Stimulated activated CD8-positive, alpha-beta memory T cell treated with anti-CD3 and anti-CD28 coated beads, Interleukin-15, amount 100 ng/mL, for 1 hour (primary cell): ENCODE measurements at regions not wholly inside any gene's neighbourhood (a gene's known extent, or its start where the extent isn't known, plus 50 kb on each side); places are given as distances from the start of the nearest gene placed in this dataset.

ENCODE experiments used
- DNase-seq: peaks from one replicate; pipeline ENCODE4 v3.0.0-alpha.2; 2020; ENCODE audit warnings: low read depth

DNA sequence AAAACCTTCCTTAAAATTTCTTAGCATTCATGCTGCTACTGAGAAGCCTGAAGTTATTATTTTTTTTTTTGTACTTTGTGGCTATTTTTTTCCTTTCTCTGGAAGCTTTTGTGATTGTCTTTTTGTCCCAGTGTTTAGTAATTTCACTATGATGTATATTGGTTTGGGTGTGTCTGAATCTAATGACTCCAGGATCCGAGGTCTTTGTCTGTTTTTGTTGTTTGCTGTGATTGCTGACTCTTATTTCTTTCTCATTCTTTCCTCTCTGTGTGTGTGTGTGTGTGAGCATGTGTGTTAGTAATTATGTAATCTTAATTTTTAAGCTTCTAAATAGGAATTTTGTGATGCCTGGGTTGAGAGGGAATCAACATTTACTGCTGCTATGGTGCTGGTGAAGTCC lies 152.0 kb downstream of the RAP2B start:
- no peak for DNase-seq

DNA sequence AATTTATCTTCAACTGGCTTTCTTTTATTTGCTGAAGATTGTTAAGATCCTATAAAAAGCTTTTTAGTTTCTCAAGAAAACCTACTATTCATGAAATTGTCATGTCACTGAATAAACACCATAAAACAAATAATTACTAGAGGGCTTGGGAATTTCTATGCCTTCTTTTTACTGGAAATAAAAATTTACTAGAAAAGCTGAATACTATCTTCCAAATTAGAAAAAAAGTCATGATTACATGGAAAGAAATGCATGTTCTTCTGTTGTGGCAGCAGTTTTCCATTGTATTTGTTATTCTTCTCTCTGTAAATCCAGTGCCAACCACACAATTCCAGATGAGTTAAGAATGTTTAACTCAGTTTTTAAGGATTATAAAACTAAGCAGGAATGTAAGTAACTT lies 153.8 kb downstream of the RAP2B start:
- no peak for DNase-seq

DNA sequence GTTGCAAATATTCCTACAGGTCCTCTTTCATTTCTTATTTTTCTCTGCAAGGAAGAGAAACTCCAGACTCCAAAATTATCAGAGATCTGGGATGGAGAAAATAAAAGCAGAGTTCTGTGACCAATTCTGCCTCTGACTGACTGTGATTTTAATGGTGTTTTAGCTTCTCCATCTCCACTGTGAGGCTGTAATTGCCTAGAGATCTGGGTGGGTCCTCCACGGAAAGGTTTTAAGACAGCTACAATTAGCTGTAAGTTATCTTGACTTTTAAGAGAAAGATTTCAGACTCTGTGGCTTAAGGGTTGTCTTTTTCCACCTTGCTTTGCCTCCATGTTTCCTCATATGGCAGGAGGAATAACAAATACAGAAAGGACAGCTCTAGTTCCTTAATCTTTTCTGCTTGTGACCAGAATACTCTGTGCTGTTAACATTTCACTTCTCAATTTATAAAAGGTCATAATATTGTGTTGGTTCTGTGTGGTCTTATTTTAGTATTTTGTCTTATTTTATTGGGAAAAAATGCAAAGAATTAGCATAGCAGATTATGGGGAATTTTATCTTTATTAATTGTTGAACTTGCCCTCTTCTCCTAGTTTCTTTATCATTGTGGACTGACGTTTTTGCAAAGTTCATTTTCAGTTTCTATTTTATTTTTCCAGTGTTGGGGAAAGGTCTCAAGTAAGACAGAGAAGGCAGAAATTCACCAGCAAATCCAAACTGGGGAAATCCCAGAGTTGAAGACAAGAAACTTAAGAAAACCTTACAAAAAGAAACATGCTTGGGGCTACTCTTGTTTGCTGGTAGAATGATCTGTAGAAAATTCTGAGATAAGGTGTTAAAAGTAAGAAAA lies 157.9 kb downstream of the RAP2B start:
- DNase-seq = no peak

DNA sequence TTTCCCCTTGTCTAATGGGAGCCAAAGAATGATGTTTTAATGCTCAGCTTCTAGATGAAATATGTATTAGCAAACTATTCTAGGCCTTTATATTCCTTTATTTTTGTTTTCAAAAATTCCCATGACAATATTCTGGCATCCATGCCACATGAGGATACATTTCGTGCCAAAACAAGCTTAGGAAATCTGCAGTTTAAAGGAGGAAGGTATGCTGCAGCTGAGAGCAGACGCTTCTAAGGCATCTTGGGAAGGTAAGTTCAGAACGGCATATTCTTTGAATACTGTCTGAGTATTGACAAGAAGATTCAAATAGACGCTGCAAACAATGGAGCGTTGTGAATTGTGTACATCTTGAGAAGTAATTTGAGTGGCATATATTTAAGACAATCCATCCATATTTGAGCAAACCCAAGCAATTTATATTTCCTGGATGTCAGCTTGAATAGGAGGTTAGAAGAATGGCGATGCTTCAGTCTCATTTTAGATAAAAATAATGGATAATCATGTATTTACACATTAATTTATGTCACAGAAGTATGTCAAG lies 158.6 kb downstream of the RAP2B start:
- no peak for DNase-seq

DNA sequence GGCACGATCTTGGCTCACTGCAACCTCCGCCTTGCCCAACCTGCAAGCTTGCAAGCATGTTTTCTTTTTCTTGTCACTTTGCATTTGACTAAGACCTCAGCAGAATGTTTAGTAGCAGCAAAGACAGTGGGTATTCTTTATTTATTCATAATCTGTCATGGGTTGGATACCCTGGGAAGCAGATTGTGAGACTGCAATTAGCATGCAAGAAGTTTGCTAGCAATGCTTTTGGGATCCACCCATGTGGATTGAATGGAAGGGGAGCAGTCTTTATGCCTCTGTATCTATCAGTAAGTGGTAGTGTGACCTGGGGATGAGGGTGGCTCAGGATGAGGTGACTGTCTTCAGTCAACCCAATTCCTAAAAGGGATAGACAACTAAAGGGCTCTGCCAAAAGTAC lies 166.7 kb downstream of the RAP2B start:
- no peak for DNase-seq

DNA sequence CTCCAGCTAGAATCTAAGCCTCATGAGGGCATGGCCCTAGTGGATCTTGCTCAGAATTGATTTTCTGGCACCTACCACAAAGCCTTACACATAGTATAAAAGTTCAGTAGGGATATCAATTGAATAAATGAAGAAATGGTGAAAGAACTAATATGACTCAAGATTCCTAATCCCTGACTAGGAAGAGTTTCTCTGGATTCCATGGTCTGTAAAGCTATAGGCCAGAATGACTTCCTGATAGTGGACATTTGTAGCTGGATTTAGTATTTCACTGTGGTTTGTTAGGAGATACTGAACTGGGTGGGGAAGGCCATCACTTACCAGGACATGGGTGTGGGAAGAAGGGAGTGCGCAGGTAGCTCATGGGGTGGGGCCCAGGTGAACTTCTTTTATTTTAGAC lies 168.9 kb downstream of the RAP2B start:
- no peak for DNase-seq

DNA sequence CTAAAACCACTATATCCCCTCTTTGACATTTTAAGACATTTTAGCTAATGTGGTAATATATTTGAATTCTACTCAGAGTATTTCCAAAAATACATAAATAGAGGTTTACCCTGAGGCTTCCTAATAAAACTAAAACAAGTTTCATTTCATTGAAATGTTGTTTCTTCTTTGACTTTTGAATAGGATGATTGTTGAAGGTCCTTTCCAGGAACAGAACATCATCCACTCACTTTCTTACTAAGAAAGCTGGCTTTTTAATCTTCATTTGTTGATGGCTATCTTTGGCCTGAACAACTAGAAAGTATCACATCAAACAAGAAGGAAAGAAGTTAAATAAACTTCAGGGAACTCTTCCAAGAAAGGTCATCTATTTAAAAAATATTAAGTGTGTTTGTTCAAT lies 169.7 kb downstream of the RAP2B start:
- no peak for DNase-seq

DNA sequence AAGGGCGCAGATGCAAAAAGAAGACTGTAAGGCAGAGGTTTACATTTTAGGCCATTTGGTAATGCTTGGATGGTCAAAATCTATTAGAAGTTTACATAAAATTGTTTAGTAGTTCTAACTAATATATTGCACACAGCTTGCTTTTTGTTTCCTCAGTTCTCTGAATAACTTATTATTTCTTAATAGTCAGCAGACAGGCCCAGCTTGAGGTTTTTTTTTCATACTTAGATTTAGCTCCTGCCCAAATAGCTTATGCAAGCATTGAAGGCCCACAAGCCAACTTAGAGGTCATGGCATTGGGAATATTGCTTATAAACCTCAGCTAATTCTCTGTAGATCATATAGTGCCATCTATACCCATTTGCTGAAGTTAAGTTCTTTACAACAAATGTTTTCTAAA lies 172.5 kb downstream of the RAP2B start:
- DNase-seq = no peak

DNA sequence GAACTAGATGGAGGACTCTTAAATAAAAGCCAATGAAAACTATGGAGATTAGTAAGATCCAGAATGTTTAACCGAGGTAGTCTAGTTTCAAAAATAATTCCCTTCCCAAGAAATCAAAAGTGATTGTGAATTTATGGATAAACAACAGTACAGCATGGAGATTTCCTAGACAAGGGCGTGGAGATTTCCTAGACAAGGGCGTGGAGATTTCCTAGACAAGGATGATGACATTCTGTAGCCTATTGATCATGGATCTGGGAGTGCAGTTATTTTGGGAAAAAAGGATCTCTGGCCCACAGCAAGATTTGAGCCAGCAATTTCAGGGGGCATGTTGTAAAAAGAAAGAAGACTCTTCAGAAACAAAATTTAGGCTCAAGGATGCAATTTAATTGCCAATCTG lies 175.3 kb downstream of the RAP2B start:
- DNase-seq = no peak

DNA sequence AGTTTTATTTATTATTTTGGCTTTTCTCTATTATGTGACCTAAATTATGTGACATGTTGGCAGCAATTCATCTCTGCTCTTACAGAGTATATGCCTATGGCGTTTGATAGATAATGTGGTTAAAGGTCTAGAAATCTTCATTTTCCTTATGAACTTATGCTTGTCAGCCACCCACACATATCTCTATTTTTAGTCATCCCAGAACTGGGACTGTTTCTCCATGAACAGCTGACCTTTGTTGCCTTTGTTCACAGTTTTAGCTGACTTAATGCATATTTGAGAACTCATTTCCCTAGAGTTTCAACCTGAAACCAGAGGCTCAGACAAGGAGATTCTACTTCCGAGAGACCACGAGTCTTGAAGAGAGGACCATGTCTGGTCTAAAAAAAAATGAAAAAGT lies 176.5 kb downstream of the RAP2B start:
- no peak for DNase-seq

DNA sequence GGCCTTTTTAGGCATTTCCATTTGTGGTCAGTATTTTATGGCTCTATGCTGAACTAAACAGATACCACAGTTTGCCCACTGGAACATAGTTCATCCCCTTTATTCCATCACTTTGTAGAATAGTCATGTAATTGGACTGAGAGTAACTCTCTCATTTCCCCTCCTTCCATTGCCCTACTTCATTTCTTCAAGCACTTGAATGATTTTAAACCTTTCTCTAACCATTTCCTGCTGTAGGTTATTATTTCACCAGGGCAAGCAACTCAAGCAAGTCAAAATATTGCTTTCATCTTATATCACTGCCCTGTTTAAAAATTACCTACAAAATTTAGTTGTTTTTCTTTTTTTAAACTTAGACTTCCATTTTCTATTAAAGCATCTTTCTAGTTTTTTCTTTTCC lies 177.0 kb downstream of the RAP2B start:
- no peak for DNase-seq

DNA sequence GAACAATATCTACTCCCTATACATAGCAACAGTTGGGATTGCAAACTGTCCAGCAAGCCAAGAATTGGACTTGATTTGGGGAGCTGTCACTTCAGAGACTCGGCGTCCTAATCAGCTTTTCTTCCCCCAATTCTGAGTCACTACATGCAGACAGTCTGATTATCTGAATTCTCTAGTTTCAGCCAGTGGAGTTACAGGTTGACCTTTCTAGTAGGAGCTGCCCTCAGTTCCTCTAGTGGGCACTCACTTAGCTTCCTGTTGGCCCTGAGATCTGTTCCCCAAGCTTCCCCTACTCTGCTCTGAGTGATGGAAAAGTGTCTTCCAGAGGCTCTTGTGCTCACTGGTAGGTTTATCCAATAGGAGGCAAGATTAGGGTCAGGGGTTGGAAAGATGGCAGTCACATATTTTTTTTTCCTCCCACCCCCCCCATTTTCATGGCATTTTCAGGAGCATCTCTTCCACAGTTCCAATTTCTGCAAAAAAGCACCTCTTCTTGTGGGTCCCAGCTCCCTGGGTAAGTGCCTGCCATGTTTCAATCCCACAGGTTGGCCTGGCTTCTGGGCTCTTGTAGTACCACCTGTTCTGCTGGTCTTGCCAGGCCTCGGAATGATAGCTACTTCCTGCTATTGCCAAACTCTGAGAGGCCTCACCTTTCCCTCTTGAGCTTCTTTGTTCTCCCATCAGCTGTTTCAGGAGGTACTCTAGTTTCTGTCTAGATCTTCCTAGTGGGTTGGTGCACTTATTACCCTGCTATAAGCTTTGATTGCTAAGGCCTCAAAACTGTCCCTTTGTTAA lies 182.2 kb downstream of the RAP2B start:
- DNase-seq = no peak

DNA sequence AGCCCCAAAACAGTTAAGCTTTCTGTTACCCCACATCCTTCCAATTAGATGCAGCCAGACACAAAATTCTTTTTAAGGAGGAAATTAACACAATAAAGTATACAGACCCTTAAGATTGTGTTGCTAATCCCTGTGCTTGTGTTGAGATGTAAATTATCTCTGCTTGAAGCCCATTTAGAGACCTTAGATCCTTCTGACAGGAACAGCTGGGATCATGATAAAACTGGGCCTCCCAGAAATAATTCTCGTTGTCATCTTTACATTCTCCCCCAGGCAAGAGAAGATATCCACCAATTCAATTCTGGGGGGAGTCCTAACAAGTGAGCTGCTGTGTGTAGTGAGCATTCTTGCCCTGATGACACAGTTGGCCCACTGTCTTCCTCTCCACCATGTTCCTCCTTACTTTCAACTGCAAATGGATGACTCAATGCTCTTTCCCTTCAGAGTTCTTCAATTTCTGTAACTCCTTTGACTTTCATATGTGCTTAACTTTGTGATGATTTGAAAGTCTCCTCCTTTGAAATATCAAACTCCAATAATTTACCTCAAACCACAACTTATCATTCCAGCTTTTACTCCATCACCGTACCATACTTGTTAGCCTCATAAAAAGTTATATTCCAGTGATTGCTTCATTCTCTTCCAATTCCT lies 186.6 kb downstream of the RAP2B start:
- no peak for DNase-seq

DNA sequence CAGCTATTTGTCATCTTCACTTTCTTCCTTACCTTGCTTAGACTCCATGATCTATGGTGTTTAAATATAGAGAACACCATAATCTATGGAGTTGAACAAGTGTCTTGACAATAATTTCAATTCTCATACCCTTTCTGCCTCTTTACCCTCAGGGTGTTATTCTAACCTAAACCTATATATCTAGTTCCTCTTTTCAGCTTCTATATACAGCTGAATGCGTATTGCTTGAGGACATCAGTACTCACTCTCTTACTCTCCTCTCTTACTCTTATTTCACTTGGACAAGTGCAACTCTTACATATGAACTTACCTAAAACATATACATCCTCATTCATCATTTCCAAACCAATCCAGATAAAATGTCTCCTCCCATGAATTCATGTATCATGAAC lies 187.1 kb downstream of the RAP2B start:
- no peak for DNase-seq

DNA sequence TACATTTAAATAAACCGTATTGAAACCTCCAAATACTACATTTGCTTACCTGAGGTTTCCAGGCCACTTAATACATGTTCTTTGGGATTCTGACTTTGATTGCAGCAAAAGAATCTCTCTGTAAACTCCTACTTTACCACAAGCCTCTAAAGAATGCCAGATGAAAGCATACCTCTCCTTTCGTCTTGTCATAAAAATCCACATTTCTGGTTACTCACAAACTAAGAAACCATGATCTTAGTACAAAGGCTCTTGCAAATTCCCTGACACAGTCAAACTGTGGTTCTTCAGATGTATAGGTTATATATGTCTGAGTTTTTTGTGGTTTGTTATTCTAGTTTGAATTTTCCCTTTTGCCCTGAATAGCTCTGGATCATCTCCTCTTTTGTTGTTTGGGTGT lies 188.4 kb downstream of the RAP2B start:
- no peak for DNase-seq

DNA sequence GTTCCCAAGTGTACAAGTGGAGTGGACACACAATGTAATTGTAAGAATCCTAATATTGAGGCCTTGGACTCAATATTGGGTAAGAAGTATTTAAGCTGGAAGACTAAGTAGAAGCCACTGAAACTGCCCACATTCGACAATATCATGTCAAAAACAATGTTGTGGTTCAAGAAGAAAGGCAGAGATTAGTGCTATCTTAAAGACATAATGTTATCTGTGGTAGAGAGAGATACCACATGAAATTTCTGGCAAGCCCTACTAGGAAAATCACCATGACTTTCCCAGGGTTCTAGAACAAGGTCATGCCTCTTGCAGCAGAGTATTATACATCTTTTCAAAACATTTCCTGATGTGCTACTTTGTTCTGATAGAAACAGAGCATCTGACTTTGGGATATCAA lies 192.6 kb downstream of the RAP2B start:
- no peak for DNase-seq

DNA sequence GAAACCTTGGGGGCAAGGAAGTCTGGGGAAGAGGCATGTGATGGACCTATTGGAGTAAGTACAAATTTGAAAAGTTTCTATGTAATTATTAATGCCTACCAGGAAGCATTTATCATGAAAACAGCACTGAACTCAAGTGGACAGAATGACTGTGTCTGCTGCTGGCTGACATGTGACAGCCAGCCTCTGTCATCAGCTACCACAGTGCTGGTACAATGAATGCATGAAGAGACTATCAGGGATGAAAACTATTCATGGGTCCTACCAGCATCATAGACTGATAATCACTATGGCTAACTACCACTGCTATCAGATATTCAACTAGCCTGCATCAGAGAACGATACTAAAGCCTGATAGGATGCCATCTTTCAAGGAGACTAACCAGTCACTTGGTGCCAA lies 193.5 kb downstream of the RAP2B start:
- DNase-seq = no peak

DNA sequence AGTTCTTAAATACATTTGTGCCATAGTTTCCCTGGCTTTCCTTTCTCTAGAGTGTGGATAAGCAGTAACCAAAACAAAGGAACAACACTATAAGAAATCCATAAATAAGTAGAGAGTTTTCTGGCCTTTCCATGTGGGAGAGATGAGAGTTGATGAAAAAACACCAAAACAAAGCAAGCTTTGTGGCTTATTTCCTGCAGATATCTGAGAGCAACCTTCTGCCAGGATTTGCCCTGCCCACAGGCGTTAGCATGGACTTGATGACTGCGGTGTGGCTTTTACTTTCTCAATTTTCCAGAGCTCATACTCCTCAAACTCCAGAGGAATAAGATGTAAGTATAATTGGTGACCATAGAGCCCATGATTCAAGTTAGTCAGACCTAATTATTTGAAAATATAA lies 194.9 kb downstream of the RAP2B start:
- DNase-seq = no peak

DNA sequence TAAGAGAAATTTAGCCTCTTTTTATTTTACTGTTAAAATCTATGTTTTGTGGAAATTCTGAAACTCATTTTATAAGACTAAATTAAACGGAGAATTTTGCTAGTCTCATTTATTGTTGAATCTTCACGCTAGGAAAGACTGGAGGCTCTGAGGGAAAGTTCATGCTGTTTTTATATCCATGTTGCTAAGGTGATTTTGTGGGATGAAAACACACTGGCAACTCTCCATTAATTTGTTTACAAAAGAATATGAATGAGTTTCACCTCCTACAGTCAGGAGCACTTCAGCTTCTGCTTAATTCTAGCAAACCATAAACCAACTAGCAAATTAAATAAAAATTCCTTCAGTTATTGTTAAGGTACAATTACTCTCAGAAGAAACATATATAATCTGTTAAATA lies 195.4 kb downstream of the RAP2B start:
- no peak for DNase-seq

DNA sequence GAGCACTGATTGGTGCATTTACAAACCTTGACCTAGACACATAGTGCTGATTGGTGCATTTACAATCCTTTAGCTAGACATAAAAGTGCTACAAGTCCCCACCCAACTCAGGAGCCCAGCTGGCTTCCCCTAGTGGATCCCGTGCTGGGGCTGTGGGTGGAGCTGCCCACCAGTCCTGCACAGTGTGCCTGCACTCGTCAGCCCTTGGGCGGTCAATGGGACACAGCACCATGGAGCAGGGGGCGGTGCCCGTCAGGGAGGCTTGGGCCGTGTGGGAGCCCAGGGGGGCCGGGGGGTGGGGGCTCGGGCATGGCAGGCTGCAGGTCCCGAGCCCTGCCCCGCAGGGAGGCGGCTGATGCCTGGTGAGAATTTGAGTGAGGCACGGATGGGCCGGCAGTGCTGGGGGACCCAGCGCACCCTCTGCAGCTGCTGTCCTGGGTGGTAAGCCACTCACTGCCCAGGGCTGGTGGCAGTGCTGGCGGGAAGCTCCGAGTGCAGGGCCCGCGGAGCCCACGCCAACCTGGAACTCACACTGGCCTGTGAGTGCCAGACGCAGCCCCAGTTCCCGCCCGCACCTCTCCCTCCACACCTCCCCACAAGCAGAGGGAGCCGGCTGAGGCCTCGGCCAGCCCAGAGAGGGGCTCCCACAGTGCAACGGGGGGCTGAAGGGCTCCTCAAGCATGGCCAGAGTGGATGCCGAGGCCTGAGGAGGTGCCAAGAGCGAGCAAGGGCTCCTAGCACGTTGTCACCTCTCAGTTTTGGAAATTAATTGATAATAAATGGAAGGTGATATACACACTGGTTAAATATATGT lies 207.7 kb downstream of the RAP2B start:
- DNase-seq = no peak

DNA sequence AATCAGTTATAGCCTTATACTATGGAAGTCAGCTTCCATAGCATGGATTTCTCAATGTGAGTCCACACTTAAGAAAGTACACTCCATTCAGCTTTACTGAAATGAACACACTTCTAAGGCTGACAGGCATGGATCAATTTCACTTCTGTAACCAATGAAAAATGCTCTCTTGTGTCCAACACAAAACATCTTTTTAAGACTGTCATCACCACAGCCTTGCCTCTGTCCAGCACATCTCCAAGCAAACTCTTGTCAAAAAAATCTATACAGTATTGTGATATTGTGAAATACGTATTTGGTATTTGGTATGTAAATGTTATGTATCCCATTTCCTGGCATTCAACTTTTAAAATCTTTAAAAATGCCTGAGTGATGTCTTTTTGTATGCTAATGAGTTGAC lies 208.7 kb downstream of the RAP2B start:
- DNase-seq = no peak

DNA sequence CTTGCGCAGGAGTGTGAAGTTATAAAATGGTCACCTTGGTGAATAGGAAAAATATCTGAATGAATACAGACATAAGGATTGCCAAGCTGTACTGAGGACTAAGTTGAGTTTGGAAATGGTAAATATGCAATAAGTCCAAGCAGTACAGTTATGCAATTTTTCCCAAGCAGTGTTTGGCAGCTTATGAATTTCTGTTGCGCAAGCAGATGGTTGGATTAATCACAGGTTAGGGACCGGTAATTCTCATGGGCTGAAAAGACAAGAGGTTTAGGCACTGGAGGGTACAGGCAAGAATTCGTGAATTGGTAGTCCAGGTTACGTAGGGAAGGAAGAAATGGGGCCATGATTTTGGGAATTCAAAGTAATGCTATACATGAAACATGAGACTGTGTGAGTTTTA lies 210.3 kb downstream of the RAP2B start:
- no peak for DNase-seq
